ENCODE measurements at regions not wholly inside any gene's neighbourhood (a gene's known extent, or its start where the extent isn't known, plus 50 kb on each side); places are given as distances from the start of the nearest gene placed in this dataset.
"Not testable (repeated sequence)": the region's sequence is repeated elsewhere in the genome, so short reads cannot be mapped to it uniquely, and the experiment has no call there.

DNA sequence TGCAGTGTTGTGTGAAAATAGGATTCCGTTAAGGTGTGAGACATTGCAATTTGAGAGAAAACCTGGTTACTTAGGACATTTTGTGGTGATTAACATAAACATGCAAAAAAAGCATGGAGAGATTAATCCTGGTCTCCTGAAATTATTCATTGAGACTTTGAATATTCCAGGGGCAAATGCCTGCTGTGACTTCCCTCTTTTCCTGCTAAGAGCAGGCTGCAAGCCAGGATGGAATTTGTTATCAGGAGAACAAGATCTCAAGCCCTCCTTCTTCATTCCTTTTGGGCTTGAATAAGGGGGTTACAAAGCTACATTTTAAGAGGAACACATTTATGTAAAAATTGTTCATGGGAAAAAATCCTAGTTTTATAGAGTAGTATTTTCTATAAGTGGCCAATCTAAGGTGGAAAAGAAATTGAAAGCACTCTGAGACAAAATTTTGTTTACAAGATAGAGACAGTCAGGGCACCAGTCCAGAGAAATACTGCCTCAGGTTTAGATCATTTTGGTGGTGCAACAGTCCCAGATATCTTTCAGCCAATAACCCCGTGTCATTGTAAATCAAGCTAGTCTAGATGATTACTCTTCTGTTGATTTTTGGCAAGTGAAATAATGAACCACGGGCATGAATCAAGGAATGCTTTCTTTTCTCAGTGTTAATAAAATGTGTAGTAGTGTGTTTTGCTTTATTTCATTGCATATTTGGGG lies 1528.3 kb upstream of the AGA start:
- no peak for DNase-seq (ENCODE audit: low read depth)

DNA sequence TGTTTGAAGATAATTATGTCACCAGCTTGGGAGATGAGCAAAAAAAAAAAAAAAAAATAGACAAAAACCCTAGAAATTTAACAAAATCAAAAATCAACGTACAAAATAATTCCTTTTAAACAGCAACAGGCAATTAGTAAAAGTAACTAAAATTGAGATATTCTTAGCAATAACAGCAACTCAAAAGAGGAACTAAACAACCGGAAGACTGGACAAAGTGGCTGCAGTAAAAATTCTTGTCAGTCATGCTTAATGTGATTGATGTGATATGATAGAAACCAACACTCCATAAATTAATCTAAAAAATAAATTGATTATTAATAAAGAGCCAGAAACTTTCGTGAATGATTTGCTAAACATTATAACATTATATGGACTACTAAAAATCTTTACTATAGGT lies 1534.6 kb upstream of the AGA start:
- DNase-seq (ENCODE audit: low read depth) = no peak

DNA sequence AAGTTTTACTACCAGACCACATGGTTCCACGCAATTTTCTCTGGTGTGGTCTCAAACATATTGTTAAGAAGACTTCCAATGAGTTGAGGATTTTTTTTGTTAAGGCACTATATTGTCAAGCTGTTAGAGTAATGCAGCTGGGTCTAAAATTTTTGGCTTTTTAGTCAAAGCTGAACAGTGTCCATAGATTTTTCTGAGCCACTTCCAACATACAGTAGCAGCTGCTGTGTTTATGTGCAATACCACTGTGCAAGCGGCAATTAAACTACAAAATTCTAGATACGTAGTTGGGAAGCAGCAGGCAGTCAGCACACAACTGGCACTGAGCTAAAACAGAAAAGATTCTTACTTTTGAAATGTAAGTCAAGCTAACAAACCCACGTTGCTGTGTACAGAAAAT lies 1551.1 kb upstream of the AGA start:
- no peak for DNase-seq (ENCODE audit: low read depth)

DNA sequence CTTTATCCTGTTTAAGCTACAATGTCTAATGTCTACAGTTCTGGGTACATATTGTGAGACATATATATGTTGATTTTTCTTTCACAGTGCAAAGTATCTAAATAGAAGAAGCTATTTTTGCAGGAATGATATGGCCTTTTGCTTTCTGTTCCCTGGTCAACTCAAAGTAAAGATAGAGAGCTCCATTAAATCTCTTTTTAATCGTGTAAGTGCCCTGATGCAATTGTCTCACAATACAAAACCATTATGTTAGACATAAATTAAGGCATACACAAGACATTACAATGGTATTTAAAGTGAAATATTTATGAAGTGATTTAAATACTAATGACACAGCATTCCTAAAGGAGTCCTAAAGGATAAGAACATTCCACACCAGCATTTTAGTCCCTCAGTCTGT lies 1559.7 kb upstream of the AGA start:
- no peak for DNase-seq (ENCODE audit: low read depth)

DNA sequence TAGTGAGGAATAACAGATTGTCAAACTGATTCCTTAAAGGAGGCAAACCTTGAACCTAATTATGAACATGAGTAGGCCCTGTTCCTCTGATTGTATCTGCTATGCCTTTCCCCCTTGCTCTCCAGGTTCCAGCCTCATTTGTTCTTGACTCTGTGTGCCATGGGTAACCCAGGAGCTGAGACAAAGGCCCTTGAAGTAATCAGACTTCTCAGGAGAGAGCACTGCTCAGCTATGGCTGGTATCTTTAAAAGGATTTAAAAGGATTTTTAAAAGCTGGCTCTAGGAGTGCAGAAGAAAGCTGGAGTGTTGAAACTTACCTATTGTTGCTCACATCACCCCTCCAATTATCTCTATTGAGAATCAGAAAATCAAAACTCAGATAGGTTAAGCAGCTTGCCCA lies 1565.5 kb upstream of the AGA start:
- no peak for DNase-seq (ENCODE audit: low read depth)

DNA sequence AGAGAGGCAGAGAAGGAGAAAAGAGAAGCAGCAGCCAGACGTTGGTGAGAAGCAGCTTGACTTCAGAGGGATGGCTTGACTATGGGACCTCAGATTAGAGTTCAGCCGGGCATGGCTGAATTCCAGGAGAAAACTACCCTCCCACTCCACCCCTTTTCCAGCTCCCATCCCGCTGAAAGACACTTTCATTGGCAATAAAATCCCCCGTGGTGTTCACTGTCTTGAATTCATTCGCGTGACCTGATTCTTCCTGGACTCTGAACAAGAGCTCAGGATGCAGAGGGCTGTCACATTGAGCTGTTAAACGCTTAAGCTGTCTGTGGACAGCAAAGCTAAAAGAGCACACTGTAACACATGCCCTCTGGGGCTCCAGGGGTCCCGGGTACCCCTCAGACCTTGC lies 1575.3 kb upstream of the AGA start:
- DNase-seq (ENCODE audit: low read depth) = no peak

DNA sequence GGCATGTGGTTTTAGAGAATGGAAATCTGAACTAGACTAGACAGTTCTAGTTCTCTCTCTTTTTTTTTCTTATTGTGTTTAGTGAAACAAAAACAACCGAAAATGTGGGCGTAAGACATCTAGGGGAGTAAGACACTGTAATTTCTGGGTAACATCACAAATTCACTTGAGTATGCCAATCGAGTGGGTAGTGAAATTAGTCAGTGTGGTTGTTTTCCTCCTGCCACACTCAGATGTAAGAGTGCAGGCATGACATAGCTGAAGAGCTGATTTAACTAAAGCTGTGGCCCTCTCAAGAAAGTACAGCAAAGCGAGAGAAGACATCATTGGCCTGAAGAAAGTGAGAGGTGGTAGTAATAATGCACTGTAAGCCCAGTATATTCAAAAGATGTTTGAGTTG lies 1585.3 kb upstream of the AGA start:
- no peak for DNase-seq (ENCODE audit: low read depth)

DNA sequence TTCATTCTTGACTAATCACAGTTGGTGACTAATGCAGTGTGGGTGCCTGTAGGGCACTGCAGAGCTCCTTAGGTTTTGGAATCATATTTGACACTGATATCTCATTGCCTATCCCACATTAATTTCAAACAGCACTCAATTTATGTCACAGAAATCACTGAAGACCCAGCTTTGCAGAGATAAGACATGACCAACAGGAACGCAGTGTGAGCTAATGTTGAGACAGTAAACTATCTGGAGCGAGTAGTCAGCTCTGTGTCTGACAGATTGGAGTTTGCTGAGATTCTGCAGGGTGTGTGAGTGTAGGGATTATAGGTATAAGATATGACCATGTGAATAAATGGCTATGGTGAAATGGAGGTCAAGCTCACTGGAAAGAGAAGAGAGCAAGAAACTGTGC lies 1586.1 kb upstream of the AGA start:
- DNase-seq (ENCODE audit: low read depth) = no peak

DNA sequence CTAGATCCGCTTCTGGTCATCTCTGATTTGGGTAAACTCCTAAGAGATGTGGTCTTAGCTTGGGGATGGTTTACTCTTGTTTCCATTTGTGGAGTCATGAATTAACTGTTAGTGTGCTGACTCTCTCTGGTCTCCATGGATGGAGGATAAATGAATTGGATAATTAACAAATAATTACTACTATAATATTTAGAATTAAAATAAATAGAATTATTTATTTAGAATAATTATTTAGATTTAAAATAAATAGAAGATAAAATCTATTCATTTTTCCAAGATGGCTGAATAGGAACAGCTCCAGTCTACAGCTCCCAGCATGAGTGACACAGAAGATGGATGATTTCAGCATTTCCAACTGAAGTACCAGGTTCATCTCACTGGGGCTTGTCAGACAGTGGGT lies 1587.4 kb upstream of the AGA start:
- no peak for DNase-seq (ENCODE audit: low read depth)

DNA sequence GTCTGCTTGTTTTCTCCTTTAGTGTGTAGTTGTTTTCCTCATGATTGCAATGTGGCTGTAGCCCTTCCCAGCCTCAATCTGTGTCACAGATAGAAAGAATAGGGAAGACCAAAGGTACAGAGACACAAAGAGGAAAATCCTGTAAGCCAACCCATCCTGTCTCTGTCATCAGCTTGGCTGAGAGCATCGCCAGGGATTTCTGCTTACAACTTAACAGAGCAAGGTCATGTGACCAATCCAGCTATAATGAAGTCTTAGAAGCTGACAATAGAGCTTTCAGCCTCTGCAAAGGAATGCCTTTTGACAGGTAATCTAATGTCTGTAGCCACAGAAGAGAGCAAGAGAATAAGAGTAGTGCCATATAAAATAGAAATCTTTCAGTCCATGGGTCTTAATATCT lies 1598.0 kb upstream of the AGA start:
- DNase-seq (ENCODE audit: low read depth) = no peak

DNA sequence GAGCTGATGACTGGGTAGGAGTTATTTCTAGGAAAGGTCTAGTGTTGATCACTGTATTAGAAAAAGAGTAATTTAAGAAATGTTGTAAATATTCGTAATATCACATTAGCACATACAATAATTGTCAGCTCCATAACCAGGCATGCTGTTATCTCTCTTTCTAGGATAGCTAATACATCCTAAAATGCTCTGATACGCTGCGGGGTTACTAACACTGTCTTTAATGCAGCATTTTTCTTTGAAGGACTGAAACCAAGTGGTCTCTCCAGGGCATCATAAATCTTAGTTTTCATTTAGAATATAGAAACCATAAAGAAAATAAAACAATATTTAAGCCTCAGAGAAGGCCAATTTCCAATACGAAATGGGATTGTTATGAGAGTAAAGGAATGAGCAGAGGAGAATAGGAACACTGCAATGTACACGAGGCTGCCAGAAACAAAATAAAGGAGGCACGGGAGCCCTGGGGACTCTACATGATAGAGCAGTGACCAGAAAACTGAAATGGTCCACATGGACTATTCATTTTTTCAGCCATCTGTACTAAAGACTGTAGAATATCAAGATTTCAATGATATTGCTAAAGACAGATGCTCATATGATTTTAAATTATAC lies 1606.7 kb upstream of the AGA start:
- DNase-seq (ENCODE audit: low read depth) = no peak

DNA sequence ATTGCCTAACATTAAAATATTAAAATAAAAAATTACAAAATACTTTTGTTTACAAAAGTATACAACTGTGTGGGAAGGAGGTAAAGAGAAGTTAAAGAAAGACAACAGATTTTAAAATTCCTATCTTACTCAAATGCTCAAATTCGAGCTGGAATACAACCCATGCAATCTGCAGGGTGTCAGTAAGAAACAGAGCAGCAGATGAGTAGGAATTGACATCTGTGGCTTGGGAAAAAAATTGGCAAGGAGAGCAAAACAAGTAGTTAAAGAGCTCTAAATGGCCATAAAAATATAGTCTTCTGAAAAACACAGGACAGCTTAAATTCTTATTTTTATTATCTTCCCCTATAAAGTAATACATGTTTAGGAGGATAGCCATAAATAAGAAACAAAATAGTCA lies 1609.0 kb upstream of the AGA start:
- no peak for DNase-seq (ENCODE audit: low read depth)

DNA sequence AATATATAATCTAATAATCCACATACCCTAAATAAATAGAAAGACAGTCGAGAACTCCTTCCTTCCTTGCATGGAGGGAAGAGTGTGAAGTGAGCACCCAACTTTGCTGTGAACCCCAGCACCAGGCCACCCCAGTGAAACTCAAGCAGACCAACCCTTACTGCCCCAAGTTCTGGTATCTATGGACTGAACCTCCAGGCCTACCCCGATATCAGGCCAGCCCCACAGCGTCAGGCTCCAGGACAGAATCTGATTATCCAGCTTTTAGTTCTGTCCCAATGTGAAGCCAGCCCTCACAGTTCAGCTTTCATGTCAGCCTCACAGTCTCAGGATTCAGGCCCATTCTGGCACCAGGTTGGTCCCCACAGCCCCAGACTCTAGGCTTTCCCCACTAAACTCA lies 1617.2 kb upstream of the AGA start:
- no peak for DNase-seq (ENCODE audit: low read depth)

DNA sequence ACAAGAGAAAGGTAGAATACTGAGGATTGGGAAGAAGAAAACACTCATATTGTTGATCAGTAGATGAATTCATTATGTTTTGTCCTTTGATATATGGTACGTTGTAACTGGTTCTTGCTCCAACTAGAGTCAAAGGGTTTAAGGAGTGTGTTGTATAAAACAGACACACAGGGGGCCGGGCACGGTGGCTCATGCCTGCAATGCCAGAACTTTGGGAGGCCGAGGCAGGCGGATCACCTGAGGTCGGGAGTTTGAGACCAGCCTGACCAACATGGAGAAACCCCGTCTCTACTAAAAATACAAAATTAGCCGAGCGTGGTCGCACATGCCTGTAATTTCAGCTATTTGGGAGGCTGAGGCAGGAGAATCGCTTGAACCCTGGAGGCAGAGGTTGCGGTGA lies 1624.0 kb upstream of the AGA start:
- not testable (repeated sequence) for DNase-seq (ENCODE audit: low read depth)

DNA sequence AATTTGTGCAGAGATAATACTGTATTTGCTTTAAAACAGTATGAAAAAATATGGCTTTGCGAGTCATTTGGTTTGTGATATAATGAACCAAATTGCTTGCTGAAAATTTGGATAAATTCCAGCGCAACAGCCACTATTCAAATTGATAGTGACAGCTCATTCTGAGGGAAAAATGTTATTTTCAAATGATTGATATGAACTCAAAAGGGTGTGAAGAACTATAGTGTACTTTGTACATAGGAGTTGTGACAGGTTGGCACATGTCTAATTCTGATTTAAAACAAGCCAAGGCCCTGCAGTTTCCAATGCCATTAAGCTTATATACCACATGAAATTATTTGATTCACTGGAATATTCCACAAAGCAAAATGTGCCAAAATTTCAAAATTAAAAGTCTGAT lies 1628.9 kb upstream of the AGA start:
- no peak for DNase-seq (ENCODE audit: low read depth)

DNA sequence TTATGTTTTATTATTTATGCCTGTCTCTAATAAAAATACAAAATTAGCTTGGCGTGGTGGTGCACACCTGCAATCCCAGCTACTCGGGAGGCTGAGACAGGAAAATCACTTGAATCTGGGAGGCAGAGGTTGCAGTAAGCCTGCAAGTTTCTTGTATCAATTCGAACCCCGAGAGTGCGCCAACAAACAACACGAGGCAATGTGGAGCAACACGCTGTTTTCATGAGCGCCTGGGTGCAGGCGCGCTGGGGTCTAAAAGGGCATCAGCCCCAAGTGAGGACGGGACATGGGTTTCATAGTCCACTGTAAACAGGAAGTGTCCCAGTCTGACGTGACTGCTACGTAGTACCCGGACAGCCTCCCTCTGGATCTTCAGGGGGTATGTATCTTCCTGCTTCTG lies 1634.6 kb upstream of the AGA start:
- no peak for DNase-seq (ENCODE audit: low read depth)

DNA sequence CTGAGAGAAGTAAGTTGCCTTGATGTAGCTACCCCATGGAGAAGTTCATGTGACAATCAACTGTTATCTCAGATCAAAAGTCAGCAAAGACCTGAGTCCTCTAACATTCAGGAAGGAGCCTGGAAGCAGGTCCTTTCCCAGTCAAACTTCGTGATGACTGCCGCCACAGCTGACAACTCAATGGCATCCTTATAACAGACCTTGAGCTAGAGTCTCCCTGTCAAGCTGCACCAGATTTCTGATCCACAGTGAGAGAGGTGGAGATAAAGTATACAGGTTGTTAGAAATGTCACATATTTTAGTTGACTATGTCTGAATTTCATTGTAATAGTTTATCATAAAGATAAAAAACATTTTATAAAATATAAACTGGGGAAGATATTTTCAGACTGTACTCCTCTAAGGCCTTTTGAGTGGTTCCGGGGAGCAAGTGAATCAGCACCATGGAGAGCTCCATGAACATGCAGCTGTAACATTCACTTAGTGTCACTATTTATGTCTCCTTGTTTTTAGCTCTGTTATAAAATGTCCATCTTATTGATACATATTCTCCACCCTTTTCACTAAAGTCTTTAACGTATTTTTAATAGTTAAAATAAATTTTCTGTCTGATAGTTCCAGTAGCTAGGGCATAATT lies 1653.5 kb upstream of the AGA start:
- DNase-seq (ENCODE audit: low read depth) = no peak

DNA sequence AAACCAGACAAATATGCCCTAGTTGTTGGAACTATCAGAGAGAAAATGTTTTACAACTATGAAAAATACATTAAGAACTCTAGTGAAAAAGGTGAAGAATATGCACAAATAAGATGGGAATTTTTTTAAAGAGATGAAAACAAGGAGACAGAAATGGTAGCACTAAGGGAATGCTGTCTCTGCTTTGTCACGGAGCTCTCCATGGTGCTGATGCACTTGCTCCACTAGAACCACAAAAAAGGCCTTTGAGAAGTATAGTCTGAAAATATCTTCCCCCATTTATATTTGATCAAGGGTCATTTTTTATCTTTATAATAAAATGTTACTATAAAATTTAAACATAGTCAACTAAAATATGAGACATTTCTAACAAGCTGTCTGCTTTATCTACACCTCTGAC lies 1655.5 kb upstream of the AGA start:
- DNase-seq (ENCODE audit: low read depth) = no peak

DNA sequence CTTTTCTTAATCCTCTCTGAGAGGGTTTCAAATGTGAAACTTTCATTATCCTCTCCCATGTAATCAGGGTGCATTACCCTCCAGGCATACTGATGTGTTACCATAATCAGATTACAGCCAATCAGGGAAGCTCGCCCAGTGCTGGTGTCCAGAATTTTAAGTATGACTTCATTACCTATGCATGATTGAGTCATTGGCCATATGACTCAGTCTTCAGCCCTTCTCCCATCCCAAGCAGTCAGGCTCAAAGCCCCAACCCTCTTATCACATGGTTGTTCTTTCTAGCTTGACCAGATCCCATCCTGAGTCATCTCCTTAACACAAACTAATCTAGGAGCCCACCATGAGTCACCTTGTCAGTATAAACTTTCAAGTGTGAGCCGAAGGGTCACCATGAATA lies 1668.1 kb upstream of the AGA start:
- no peak for DNase-seq (ENCODE audit: low read depth)

DNA sequence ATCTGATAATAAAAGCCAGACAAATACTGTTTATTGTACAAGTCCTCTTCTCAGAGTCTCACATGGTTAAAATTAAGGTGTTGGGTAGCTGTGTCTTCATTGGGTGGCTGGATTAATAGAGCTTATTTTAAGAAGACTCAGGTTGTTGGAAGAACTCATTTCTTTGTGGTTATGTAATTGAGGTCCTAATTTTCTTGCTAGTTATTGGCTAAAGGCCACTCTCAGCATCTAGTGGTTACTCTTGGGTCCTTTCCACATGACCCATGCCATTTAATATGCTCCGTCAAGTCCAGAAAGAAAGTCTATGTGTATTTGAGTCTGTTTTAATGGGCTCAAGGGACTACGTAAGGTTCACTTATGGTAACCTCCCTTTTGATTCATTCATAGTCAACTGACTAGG lies 1668.6 kb upstream of the AGA start:
- DNase-seq (ENCODE audit: low read depth) = no peak

DNA sequence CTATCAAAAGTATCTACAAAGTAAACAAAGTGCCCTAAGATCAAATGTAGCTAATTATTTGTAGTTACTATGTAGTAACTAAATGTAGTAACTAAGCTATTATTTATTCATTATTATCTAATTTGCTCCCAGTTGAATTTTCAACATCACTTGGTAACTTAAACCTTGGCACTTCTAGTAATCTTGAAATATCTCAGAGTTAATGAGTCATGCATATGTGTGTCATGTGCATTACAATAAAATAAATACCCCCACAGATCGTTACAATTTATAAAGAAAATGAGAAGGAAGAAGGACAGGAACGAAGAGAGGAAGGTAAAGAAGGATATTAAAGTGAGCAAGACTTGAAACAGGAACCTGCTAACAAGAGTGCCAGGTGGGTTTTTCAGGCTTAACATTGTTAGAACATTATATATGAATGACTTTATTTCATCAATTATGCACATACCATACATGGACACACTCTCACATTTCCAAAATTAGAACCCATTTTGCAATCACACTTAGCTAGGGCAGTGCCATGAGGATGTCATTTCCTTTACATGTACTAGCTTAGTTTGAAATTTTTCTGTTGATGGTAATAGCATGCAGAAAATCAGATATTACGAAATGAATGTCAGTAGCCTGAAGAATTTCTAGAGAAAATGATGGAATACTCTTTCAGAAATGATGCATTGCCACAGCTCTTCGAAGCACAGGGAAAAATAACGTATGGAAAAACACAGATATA lies 1670.4 kb upstream of the AGA start:
- no peak for DNase-seq (ENCODE audit: low read depth)

DNA sequence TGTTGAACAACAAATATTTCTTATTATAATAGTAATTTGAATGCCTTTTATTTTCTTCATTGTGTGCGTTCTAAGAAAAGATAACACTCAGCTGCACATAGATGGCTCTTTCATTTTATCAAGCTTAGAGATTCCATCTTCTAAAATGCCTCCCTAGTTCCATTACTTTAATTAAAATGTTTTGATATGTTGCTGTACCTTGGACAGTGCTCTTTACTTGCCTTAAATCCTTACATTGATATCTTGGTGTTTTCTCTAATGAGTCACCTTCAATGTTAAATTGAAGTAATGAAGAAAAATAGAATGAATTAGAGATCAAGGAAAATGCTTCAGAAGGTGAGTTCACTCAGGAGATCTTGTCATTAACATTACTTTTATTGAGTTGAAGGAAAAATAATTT lies 1672.4 kb upstream of the AGA start:
- no peak for DNase-seq (ENCODE audit: low read depth)

DNA sequence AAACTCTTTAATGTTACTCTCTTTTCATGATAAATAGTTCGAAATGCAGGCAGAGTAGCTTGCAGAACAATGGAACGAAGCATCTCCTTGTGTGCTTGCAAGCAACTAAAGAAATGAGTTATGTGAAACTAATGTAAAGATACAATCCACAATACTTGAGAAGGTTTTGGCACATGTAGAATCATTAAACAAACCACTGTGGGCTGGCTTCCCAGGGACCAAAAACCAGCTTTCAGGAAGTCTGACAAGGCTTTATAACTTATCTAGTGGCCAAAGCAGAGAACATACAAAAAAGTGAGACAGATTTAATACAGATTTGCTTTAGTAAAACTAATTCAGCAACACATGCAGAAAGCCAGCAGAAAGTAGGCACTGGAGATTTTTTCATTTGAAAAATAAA lies 1673.8 kb upstream of the AGA start:
- no peak for DNase-seq (ENCODE audit: low read depth)

Measured in activated T-cell treated with anti-CD3 and anti-CD28 coated beads for 24 hours (primary cell).